Uterus (tissue), 3 donors: ENCODE measurements at regions not wholly inside any gene's neighbourhood (a gene's known extent, or its start where the extent isn't known, plus 50 kb on each side); places are given as distances from the start of the nearest gene placed in this dataset.

Source experiments
- DNase-seq, 2 donors: peaks; one replicate each; pipeline ENCODE4 v3.0.0-alpha.2; 2019 to 2020
- H3K27ac ChIP-seq, 2 donors: fragments of 200-600 bp; sonication (generic); 1 replicate in 1 of 2; 2 replicates in 1 of 2; pipeline ENCODE4 v1.5.1; 2016 to 2018
- H3K27me3 ChIP-seq, 2 donors: fragments of 200-600 bp; sonication (generic); one replicate each; pipeline ENCODE4 v1.5.1; 2018 to 2019; ENCODE audit warnings: control low read depth in 1 of 2
- H3K36me3 ChIP-seq, 2 donors: fragments of 200-600 bp; sonication (generic); one replicate each; pipeline ENCODE4 v1.5.1; 2019; ENCODE audit warnings: control low read depth in 1 of 2
- H3K4me1 ChIP-seq, 2 donors: fragments of 200-600 bp; sonication (generic); one replicate each; pipeline ENCODE4 v1.5.1; 2018 to 2019; ENCODE audit warnings: control low read depth in 1 of 2
- H3K4me3 ChIP-seq, 2 donors: fragments of 200-600 bp; sonication (generic); 1 replicate in 1 of 2; 2 replicates in 1 of 2; pipeline ENCODE4 v1.5.1; 2018 to 2019; ENCODE audit warnings: mild to moderate bottlenecking in 1 of 2
- H3K9me3 ChIP-seq, 2 donors: fragments of 200-600 bp; sonication (generic); one replicate each; pipeline ENCODE4 v1.5.1; 2019; ENCODE audit warnings: control low read depth in 1 of 2
- POLR2A ChIP-seq, 2 donors: fragments of 450-650 bp; IDR thresholded peaks; one replicate each; pipeline ENCODE4 v1.6.1; 2016; ENCODE audit warnings: antibody characterized with exemption in 2 of 2, mild to moderate bottlenecking in 1 of 2, moderate library complexity in 1 of 2
- intact Hi-C: fragments of 100-400 bp; cut with DNase I; formaldehyde crosslinking; loops from one replicate; pipeline ENCODE4 v1.15.1; 2023; ENCODE audit warnings: low total_unique reads
- TF ChIP-seq, protein P1 (sequence below), 4 experiments: fragments of 200-600 bp in 2 of 4; fragments of 450-650 bp in 2 of 4; sonication (generic) in 2 of 4; IDR thresholded peaks; one replicate each; pipeline ENCODE4 v1.5.1; 2016 to 2019; ENCODE audit warnings: antibody characterized with exemption in 4 of 4, mild to moderate bottlenecking in 2 of 4, moderate library complexity in 1 of 4
- donor health status: DM: yes; HTN: yes; CAD: no.

DNA sequence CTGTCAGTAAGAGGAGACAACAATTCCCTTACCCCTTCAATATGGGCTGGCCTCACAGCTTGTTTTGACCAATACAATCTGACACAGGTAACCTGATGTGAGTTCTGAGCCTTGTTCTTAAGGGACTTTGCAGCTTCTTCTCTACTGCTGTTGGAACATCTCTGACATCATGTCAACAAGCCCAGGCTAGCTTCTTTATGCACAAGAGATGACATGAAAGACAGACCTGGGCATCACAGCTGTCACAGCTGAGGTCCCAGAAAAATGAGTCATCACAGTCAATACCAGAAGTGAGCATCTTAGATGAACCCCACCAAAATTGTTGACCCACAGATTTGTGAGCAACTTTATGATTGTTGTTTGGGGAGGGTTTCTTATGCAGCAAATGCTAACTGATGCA, 431.7 kb upstream of the PSMD7 start:
- H3K36me3 ChIP-seq = no peaks in the 10 kb centered on the region
- H3K27me3 ChIP-seq = no peaks in the 10 kb centered on the region
- no peak for DNase-seq
- intact Hi-C loops = no loop called here
- no peaks in the 10 kb centered on the region for H3K4me1 ChIP-seq
- H3K9me3 ChIP-seq = no peaks in the 10 kb centered on the region
- TF ChIP-seq, protein P1, sequence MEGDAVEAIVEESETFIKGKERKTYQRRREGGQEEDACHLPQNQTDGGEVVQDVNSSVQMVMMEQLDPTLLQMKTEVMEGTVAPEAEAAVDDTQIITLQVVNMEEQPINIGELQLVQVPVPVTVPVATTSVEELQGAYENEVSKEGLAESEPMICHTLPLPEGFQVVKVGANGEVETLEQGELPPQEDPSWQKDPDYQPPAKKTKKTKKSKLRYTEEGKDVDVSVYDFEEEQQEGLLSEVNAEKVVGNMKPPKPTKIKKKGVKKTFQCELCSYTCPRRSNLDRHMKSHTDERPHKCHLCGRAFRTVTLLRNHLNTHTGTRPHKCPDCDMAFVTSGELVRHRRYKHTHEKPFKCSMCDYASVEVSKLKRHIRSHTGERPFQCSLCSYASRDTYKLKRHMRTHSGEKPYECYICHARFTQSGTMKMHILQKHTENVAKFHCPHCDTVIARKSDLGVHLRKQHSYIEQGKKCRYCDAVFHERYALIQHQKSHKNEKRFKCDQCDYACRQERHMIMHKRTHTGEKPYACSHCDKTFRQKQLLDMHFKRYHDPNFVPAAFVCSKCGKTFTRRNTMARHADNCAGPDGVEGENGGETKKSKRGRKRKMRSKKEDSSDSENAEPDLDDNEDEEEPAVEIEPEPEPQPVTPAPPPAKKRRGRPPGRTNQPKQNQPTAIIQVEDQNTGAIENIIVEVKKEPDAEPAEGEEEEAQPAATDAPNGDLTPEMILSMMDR (IDR thresholded peaks at IDR 0.05) = no peak
- no peak for TF ChIP-seq POLR2A (IDR thresholded peaks at IDR 0.05)
- no peak overlapping the region for H3K4me3 ChIP-seq
- no peak overlapping the region for H3K27ac ChIP-seq

DNA sequence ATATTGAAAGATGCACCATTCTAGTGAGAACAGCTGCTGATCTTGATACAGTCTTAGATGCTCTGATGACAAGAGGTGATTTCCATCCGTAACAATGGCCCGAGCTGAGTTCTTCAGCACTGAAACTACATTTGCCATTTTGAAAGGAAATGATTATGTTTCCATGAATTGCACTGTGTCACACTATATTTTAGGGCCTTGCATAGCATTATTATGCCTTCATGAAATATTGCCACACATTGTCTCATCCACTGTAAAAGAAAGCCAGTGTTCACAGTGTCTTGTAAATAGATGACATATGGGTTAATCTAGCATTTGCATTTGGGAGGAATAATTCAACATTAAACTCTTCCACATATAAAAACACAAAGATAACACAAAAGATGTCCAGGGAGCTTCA, 438.3 kb upstream of the PSMD7 start:
- Histone ChIP-seq H3K27me3 (no peaks in the 10 kb centered on the region), H3K27ac (no peak overlapping the region), H3K36me3 (no peaks in the 10 kb centered on the region), H3K4me1 (no peaks in the 10 kb centered on the region), H3K9me3 (no peaks in the 10 kb centered on the region), H3K4me3 (no peak overlapping the region)
- DNase-seq = no peak
- intact Hi-C loops = no loop called here
- no peak for TF ChIP-seq POLR2A (IDR thresholded peaks at IDR 0.05)
- TF ChIP-seq, protein P1 (IDR thresholded peaks at IDR 0.05) = no peak

DNA sequence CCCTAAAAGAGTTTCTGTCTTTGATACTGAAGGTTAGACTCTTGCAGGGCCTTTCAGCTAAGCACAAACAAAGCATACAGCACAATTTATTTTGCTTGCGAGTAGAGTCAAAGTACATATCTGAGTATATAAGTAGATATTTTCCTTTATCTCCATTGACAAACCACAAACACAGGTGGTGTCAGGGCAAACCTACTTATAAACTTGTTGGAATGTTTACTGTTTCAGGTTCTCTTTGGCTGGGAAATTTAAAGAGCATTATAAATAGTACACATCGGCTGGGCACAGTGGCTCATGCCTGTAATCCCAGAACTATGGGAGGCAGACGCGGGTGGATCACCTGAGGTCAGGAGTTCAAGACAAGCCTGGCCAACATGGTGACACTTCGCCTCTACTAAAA, 442.6 kb upstream of the PSMD7 start:
- intact Hi-C loops = no loop called here
- Histone ChIP-seq H3K4me1 (no peaks in the 10 kb centered on the region), H3K27ac (no peak overlapping the region), H3K27me3 (no peaks in the 10 kb centered on the region), H3K9me3 (no peaks in the 10 kb centered on the region), H3K36me3 (no peaks in the 10 kb centered on the region), H3K4me3 (no peak overlapping the region)
- no peak for DNase-seq
- no peak for TF ChIP-seq POLR2A (IDR thresholded peaks at IDR 0.05)
- TF ChIP-seq, protein P1 (IDR thresholded peaks at IDR 0.05) = no peak

DNA sequence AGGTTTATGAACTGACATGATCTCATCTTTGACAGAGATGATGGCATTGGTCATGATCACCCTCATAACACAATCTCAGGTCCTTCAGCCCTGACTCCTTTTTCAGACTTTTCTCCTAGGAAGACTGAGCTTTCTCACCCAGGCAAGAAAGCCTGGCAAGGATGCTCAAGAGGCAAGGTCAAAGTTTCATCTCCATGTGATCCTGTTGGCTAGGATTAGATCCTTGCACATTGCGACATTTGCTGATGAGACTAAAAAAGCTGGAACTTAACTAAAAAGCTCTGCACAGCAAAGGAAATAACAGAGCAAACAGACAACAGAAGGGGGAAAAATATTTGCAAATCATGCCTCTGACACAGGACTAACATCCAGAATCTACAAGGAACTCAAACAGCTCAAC, 444.1 kb upstream of the PSMD7 start:
- Histone ChIP-seq H3K27me3 (no peaks in the 10 kb centered on the region), H3K9me3 (no peaks in the 10 kb centered on the region), H3K36me3 (no peaks in the 10 kb centered on the region), H3K27ac (no peak overlapping the region), H3K4me3 (no peak overlapping the region), H3K4me1 (no peaks in the 10 kb centered on the region)
- DNase-seq = no peak
- intact Hi-C loops = no loop called here
- TF ChIP-seq POLR2A (IDR thresholded peaks at IDR 0.05) = no peak
- TF ChIP-seq, protein P1 (IDR thresholded peaks at IDR 0.05) = no peak

DNA sequence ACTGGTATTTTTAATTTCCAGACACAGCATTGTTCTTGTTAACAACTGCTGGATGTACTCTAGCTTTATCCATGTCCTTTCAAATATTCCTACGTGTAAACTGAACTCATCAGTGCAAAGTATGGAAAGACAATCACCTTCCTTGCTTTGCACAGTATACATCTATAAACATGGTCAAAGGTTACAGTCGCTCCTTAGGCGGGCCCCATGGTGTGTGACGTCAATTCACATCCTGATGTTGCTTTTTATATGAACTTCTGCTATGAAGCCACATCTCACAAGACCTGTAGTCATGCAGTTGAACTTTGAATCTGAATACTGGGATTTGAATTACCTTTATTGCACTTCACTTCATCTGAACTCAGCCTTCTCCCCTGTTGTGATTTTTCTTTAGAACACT, 447.6 kb upstream of the PSMD7 start:
- no peaks in the 10 kb centered on the region for H3K9me3 ChIP-seq
- H3K4me1 ChIP-seq = no peaks in the 10 kb centered on the region
- H3K36me3 ChIP-seq = no peaks in the 10 kb centered on the region
- TF ChIP-seq, protein P1 (IDR thresholded peaks at IDR 0.05) = no peak
- no peak for TF ChIP-seq POLR2A (IDR thresholded peaks at IDR 0.05)
- no peak overlapping the region for H3K4me3 ChIP-seq
- H3K27ac ChIP-seq = no peak overlapping the region
- no peak for DNase-seq
- no peaks in the 10 kb centered on the region for H3K27me3 ChIP-seq
- intact Hi-C loops = no loop called here
